GM23338 (cell line): ENCODE measurements at regions not wholly inside any gene's neighbourhood (a gene's known extent, or its start where the extent isn't known, plus 50 kb on each side); places are given as distances from the start of the nearest gene placed in this dataset.

Experiments used
- EZH2 ChIP-seq: fragments of 200-600 bp; sonication (generic); IDR thresholded peaks from one replicate; pipeline ENCODE4 v1.8.0; 2017; ENCODE audit warnings: antibody characterized with exemption, mild to moderate bottlenecking, low read depth; ENCODE audit not compliant: unreplicated experiment
- EZH2phosphoT487 ChIP-seq: fragments of 200-600 bp; sonication (generic); IDR thresholded peaks from one replicate; pipeline ENCODE4 v1.8.1; 2018; ENCODE audit warnings: antibody characterized with exemption; ENCODE audit not compliant: unreplicated experiment
- JUNB ChIP-seq: IDR thresholded peaks from one replicate; pipeline ENCODE4 v1.6.1; 2016; ENCODE audit warnings: antibody characterized with exemption; ENCODE audit not compliant: unreplicated experiment
- ZNF114 ChIP-seq: fragments of 250-450 bp; sonication (Bioruptor Pico); IDR thresholded peaks from 2 replicates; pipeline ENCODE4 v1.5.0; 2020; ENCODE audit warnings: mild to moderate bottlenecking, moderate library complexity
- ZNF331 ChIP-seq: fragments of 250-450 bp; sonication (Bioruptor Pico); IDR thresholded peaks from 2 replicates; pipeline ENCODE4 v1.5.0; 2020; ENCODE audit warnings: low read depth, mild to moderate bottlenecking, moderate library complexity
- ZNF462 ChIP-seq: fragments of 250-450 bp; sonication (Bioruptor Pico); IDR thresholded peaks from 2 replicates; pipeline ENCODE4 v1.5.0; 2020; ENCODE audit warnings: mild to moderate bottlenecking, moderate library complexity
- TF ChIP-seq, protein P1 (sequence below): IDR thresholded peaks from 2 replicates; pipeline ENCODE4 v1.6.1; 2016; ENCODE audit warnings: antibody characterized with exemption
- TF ChIP-seq, protein P2 (sequence below): IDR thresholded peaks from one replicate; pipeline ENCODE4 v1.6.1; 2018; ENCODE audit warnings: antibody characterized with exemption; ENCODE audit not compliant: unreplicated experiment

DNA sequence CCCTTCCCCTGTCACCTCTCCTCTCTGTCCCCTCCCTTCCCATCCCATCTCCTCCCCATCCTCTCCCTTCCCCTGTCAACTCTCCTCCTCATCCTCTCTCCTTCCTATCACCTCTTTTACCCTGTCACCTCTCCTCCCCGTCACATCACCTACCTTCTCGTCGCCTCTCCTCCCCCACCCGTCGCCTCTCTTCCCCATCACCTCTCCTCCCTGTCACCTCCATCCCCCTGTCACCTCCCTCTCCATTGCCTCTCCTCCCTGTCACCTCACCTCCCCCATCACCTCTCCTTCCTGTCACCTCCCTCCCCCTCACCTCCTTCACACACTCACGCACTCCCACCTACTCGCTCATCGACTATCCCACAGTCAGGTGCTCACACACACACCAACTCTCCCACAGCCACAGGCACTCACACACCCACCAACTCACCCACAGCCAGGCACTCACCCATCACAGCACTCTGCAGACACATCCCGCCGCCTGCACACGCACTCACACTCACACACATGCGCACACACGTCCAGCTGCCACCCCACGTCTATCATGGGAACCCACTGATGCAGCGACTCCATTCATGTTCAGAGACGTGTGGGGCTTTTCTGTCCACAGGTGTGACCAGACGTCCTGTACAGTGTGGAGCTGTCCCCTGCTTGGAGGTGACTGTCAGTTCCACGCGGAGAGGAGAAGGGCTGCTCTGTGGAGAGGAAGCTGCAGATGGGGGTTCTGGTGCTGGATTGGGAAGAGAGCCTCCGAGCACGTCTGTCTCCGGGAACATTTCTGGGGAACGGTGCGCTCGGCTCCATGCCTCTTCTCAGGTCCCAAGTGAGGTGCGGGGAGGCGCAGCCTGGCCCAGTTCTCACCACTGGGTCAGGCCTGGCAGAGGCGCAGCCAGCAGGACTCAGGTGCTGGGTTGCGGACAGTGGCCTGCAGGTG, 184.3 kb downstream of the TTLL2 start (continued):
- TF ChIP-seq ZNF462 (CRISPR knock-in tag), result no peak
- TF ChIP-seq, protein P1, sequence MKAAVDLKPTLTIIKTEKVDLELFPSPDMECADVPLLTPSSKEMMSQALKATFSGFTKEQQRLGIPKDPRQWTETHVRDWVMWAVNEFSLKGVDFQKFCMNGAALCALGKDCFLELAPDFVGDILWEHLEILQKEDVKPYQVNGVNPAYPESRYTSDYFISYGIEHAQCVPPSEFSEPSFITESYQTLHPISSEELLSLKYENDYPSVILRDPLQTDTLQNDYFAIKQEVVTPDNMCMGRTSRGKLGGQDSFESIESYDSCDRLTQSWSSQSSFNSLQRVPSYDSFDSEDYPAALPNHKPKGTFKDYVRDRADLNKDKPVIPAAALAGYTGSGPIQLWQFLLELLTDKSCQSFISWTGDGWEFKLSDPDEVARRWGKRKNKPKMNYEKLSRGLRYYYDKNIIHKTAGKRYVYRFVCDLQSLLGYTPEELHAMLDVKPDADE, result no peak
- no peak for TF ChIP-seq ZNF331
- TF ChIP-seq JUNB, result no peak
- TF ChIP-seq EZH2phosphoT487, result no peak
- TF ChIP-seq, protein P2, sequence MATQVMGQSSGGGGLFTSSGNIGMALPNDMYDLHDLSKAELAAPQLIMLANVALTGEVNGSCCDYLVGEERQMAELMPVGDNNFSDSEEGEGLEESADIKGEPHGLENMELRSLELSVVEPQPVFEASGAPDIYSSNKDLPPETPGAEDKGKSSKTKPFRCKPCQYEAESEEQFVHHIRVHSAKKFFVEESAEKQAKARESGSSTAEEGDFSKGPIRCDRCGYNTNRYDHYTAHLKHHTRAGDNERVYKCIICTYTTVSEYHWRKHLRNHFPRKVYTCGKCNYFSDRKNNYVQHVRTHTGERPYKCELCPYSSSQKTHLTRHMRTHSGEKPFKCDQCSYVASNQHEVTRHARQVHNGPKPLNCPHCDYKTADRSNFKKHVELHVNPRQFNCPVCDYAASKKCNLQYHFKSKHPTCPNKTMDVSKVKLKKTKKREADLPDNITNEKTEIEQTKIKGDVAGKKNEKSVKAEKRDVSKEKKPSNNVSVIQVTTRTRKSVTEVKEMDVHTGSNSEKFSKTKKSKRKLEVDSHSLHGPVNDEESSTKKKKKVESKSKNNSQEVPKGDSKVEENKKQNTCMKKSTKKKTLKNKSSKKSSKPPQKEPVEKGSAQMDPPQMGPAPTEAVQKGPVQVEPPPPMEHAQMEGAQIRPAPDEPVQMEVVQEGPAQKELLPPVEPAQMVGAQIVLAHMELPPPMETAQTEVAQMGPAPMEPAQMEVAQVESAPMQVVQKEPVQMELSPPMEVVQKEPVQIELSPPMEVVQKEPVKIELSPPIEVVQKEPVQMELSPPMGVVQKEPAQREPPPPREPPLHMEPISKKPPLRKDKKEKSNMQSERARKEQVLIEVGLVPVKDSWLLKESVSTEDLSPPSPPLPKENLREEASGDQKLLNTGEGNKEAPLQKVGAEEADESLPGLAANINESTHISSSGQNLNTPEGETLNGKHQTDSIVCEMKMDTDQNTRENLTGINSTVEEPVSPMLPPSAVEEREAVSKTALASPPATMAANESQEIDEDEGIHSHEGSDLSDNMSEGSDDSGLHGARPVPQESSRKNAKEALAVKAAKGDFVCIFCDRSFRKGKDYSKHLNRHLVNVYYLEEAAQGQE, result no peak
- no peak for TF ChIP-seq ZNF114 (CRISPR knock-in tag)
- TF ChIP-seq EZH2, result no peak
